GM19035 (cell line): ENCODE measurements at regions not wholly inside any gene's neighbourhood (a gene's known extent, or its start where the extent isn't known, plus 50 kb on each side); places are given as distances from the start of the nearest gene placed in this dataset.

Source experiments
- ATAC-seq: cut with Tn5 transposase; IDR thresholded peaks from one replicate; pipeline ENCODE4 v1.9.1; 2021; ENCODE audit not compliant: unreplicated experiment

DNA sequence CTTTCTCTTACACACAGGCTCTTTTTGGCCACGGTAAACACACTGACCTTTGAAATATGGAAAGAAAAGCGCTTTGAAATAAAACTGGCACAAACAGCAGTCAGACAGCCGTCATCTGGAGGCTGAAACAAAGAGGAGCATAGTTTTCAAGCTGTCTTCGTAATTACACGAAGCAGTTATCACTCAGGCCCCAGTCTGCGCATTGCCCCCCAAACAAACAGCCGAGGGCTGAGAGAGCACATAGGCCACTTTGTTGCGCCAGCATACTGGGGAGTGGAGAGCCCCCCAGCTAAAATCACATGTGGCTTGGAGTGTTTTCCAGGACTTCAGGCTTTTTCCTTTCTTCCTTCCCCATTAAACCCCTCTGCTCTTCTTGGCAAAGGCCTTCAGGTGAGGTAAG, 142.9 kb upstream of the BTG1 start:
- ATAC-seq: no peak

DNA sequence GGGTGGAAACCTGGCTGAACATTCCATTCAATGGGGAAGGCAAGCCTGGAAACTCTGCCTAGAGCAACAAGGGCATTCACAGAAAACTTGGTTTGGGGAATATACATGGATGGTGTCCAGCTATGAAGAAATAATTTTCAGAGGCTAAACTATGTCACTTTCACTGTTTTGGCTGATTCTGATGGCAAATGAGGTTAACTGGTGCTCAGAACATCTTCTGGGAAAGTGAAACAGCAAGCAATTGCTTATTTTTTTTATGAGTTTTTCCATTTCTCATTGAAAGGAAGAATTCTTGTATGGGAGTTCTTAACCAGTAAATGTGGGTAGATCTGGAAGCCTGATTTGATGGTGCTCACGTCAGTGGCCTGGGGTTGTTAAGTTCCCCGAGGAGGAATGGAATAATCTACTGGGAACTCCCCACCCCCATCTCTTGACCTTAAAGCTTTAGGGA, 132.8 kb upstream of the BTG1 start:
- ATAC-seq: no peak

DNA sequence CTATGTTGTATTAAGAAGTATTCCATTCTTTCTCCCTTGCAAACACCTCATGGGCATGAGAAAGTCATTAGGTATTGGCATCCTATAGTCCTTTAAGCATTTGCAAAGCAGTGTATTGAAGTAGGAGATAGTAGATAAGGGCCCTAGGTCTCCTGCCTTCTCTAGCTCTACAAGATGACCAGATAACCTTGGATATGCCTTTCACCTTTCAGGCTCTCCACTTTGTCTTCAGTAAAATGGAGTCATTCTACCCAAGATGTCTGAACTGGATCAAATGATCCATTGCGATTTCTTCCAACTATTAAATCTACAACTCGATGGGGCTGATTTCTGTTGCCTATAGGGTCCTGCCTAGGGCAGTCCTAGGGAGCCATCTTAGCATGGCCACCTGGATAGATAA, 132.1 kb upstream of the BTG1 start:
- no peak for ATAC-seq

DNA sequence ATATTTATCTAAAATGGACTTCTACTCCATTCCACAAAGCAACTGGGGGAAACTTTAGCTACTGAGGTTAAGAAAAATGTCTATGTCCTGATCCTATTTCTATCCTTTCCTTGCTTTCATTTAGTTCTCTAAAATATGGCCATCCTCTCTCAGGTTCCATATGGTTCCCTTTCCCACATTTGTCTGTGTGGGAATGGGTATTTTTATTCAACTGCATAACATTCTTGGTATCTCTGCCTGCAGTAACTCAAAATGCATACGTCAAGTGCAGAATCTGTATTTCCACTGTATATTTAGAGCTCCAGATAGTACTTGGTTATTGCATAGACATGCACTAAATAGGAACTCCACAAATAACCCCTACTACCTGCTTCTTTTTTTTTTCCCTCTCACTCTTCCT, 130.6 kb upstream of the BTG1 start:
- ATAC-seq: no peak

DNA sequence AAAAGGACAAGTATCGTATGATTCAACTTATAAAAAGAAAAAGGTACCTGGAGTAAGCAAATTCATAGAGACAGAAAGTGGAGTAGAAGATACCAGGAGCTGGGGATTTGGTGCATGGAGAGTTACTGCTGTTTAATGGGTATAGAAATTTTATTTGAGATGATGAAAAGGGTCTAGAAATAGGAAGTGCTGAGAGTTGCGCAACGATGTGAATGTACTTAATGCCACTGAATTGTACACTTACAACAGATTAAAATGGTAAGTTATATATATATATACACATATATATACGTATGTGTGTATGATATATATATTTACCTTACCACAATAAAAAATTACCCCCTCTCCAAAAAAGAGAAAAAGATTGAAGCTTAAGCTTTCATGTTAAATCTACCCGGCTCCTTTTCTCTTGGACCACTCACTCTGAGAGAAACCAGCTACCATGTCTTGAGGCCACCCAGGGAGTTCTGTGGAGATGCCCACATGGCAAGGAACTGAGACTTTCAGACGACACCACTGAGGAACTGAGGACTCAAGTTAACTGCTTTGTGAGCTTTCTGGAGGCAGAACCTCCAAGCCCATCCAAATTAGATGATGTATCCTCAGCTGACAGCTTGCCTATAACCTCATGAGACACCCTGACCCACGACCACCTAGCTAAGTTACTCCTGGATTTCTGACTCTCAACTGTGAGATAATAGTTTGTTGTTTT, 130.0 kb upstream of the BTG1 start:
- ATAC-seq: no peak

DNA sequence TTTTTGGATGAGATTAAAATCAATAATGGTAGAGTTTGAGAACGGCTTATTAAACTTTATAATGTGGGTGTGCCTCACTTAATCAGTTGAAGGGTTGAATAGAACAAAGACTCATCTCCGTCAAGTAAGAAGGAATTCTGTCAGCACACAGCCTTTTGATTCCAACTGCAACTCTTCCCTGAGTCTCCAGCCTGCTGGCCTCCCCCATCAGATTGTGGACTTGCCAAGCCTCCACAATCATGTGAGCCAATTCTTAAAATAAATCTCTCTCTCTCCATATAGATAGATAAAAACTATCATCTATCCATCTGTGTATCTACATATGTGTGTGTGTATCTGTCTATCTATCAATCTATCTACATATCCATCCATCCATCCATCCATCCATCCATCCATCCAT, 127.4 kb upstream of the BTG1 start:
- no peak for ATAC-seq

DNA sequence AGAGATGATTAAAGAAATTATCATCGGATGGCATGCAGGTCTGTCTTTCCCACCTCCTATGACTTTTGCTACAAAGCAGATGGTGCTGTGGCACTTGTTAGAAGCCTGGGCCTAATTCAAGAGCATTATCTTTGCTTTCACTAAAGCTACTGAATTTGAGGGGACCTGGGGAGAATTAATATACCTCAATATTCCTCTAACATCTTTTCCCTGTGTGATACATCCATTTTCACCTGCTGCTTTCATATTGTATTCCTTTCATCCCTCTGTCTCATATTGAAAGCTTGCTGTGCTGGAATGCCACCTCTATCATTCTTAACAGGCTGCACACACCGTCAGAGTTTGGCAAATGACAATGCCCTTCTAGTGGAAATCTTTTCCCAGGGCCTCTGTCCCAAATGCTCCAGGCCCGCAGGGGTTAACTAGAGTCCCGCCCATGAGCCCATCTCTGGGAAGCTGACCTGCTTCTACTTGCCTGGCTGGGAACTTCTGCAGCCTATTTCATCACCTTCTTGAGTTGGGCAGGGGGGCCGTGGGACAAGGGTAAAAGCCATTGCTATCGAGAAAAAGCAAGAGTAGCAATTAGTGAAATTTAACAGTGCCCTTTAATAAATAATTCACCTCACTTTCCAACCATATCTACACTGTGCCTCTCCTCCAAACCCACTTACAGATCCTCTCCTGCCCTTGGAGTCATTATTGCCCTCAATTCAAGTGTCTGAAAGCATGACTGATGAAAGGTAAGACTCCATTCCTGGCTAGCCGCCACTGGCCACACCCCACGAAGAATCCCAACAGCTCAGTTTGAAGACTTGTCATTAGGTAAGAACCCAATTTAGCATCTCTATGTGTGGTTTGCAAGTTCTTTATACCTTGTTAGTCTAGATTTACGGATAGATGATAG, 126.7 kb upstream of the BTG1 start:
- ATAC-seq: no peak

DNA sequence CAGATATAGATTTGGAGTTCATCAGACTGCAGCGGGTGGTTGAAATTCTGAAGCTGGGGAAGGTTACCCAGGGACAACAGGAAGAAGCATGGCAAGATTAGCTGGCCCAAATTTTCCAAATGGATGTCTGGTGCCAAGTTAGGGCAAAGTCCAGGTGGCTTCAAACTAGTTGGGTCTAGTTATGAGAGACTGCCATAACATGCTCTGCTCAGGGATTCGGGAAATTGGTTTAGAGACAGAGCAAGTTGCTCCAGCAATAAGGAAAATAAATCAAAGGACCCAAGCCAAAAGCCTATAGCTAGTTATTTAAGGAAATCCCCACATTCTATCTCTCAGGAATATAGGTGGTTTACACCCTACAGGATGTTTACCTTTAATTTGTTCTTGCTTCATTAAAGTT, 125.7 kb upstream of the BTG1 start:
- ATAC-seq: no peak

DNA sequence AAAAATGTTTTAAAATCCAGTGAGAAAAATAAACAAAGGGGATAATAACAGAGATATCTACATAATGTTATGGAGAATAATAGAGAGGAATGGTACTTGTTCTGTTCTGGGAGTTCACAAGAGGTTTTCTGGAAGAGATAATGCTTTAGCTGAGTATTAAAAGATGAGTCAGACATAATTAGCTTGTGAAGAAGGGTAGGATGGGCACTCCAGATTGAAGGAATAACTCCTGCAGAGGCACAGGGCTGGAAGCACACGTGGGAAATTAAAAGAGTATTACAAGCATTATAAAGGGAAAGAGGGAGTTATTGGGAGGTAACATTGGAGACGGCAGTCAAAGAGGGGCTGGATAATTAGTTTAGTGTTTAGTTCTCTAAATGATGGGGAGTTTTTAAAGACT, 124.9 kb upstream of the BTG1 start:
- no peak for ATAC-seq

DNA sequence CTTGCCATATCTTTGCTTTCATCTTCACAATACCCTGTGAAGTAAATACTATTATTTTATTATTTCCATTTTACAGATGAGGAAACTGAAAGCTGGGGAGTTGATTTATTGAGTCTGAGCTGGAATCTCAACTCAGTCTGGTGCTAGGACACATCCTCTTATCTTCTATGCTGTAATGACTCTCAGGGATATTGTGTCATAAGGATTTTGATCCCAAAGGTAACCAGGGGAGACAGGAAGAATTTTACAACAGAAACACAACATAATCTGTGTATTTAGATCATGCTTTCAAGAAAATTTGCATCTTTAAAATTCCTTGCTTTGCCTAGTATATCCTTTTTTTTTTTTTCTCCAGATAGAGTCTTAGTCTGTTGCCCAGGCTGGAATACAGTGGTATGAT, 123.3 kb upstream of the BTG1 start:
- ATAC-seq: no peak

DNA sequence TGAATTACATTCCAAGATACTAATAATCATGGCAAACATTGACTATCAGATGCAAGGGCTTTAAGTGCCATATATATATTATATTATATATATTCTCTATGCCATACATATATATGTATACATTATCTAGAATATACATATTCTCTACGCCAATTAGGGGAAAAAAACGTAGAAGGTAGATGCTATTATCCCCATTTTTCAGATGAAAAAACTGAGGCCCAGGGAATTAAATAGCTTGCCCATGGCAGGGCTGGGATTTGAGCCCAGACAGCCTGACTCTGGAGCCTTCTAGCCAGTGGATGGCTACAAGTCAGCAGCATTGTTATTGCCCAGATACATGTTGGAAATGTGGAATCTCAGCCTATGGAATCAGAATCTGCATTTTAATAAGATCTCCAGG, 116.0 kb upstream of the BTG1 start:
- no peak for ATAC-seq

DNA sequence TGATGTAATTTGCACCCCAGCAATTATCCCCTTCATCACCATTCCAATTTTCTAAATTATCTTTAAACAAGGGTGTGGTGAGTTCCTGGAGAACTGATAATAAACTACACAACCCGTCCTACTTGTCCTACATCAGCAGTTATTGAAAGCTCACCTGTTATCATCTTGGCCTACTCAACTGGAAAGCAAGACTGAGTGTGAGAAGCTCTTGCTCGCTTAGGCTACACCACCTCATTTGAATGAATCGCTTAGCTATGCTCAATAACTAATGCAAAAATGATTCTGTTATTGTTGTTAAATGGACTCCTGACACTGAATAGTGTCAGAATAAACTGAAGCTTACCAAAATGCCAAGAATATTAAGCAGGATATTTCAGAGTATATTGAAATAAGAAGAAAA, 115.4 kb upstream of the BTG1 start:
- ATAC-seq: no peak

DNA sequence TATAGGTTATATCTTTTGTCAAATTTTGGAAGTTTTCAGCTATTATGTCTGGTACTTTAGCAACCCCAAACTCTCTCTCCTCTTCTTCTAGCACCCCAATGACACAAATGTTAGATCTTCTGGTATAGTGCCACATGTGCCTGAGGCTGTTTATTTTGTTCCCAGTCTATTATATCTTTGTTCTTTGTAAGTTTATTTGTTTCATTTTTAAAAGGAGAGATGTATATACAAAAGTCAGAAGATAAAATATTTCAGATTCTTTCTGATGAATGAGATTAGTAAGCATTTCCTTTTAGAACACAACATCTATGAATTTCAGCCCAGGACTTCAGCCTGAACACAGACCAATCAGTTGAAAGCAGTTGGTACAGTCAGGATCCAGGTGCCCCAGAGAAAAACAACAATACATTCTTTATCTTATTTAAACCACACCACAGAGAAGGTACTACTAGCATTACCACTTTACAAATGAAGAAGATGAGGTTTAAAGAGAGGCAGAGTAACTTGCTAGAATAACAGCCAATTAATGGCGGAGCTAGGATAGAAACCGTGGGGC, 114.1 kb upstream of the BTG1 start:
- ATAC-seq: no peak

DNA sequence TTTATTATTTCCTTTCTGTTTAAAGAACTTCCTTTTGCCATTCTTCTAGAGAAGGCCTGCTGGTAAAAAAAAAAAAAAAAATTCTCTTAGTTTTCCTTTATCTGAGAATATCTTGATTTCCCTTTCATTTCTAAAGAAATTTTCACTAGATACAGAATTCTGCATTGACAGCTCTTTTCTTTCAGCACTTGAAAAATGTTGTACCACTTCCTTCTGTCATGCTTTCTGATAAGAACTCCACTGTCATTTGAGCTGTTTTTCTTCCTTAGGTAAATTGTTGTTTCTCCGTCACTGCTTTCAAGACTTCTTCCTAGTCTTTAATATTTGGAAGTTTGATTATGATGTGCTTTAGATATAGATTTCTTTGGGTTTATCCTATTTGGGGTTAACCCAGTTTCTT, 113.6 kb upstream of the BTG1 start:
- no peak for ATAC-seq

DNA sequence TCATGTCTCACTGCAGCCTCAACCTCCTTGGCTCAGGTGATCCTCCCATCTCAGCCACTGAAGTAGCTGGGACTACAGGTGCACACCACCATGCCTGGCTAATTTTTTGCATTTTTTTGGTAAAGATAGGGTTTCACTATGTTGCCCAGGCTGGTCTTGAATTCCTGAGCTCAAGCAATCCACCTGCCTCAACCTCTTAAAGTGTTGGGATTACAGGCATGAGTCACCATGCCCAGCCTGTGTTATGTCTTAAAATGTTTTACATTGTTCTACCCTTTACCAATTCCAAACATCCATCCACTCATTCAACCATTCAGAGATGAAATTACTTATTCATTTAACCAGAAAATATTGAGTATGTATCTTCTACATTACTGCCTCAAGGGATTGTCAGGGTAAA, 111.6 kb upstream of the BTG1 start:
- no peak for ATAC-seq

DNA sequence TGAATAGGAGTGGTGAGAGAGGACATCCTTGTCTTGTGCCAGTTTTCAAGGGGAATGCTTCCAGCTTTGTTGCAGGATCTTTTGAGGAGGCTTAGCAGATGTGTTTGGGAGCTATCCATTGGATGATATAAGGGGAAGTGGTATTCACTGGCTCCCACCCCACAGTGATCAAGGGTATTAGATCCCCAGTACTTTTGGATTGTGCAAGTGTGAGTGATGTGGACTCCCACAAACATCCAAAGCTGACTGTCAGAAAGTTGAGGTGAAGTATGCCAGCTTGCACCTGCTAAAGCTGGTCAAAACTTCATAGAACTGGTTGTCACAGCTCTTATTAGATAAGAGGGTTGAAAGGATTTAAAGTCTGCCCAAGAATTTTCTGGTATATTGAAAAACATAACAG, 110.1 kb upstream of the BTG1 start:
- ATAC-seq: no peak

DNA sequence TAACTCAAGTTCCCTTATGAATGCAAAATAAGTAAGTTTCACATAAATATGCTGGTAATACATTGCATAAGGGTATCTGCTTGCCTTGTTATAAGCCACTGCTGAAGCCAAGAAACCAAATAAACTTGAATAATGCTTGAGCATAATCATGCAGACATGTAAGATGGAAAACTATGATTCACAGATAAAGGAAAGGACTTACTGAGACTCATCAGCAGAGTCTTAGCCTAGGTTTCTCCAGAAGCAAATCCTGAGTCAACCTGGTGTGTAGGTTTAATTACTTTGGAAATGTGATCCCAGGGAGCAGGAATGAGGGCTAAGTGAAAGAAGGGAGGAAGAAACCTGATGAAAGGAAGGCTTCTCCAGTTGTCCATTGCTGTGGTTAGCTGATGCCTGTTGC, 107.7 kb upstream of the BTG1 start:
- no peak for ATAC-seq

DNA sequence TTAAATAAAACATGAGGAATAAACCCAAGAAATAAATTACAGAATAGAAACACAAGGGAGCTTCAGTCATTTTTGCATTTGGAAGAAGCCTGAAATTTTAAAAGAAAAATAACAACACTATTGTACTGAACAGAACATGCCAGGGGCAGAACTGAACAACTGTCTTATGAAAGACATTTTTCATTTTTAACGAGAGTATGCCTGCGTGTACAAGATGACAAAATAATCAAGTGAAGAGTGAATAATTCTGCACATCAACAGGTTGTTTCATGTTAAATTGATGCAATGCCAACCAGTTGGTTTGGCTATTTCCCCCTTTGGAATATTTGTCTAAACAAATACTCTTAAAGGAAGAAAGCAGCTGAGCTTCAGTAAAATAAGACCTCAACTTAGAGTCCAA, 103.3 kb upstream of the BTG1 start:
- no peak for ATAC-seq

DNA sequence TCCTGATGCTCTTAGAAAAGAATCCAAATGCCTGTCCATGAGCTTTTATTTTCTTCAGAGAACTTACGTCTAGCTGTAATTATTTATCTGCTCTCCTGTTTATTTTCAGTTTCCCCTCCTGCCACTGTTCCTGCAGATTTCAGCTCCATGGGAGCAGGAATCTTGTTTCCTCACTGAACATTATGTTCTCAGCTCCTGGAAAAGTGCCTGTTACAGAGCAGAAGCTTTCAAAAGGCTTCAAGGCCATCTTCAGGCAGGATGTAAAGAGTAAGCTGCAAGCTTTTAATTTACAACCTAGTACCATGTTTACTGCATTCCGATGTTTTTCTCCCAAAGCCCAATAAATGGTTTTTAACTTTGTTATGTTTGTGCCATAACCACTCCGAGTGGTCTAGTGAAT, 98.4 kb upstream of the BTG1 start:
- ATAC-seq: no peak

DNA sequence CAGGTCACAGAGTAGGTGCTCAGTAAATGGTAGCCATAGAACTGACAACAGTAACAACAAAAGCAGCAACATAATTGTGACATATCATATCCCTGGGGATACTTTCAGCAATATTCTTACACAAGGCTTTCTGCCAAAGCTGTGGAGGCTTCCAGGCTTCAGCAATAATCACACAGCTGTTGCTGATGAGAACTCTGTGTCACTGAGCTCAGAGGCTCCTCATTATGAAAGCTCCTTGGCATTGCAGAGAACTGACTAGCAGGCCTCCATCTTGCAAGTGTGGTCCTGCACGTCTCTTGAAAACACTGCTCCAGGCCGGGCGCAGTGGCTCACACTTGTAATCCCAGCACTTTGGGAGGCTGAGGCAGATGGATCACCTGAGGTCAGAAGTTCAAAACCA, 97.3 kb upstream of the BTG1 start:
- no peak for ATAC-seq

DNA sequence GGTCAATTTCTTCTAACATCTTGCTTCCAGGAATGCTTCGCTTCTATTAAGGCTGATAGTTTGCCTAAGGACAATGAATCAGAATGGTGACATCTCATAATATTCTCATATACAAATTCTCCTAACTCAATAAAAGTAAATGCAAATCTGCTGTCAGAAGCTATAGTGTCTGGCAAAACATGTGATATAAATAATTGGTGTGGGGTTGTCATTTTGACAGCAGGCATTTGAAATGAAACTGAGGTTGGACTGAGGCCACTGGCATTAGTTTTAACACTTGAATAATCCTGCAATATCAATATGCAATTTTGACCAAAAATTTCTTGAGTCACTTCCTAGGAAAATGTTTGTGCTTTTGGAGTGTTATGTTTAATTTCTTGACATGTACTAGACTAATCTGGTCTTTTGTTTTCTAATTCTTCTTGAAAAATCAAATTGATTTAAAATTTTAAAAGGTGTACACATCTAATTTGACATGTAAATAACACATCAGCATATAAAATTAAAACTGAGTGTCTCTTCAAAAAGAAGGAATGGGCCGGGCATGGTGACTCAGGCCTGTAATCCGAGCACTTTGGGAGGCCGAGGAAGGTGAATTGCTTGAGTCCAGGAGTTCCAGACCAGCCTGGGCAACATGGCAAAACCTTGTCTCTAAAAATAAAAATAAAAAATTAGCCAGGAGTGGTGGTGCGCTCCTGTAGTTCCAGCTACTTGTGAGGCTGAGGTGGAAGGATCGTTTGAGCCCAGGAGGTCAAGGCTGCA, 92.3 kb upstream of the BTG1 start:
- ATAC-seq: no peak
